H9 (cell line): ENCODE measurements at regions not wholly inside any gene's neighbourhood (a gene's known extent, or its start where the extent isn't known, plus 50 kb on each side); places are given as distances from the start of the nearest gene placed in this dataset.

Source experiments
- DNase-seq: peaks from one replicate; pipeline ENCODE4 v3.0.0-alpha.2; 2017
- H2AFZ ChIP-seq: one replicate; pipeline ENCODE4 v1.6.1; 2013; ENCODE audit warnings: mild to moderate bottlenecking, low read length, control low read depth, moderate library complexity
- H2AK5ac ChIP-seq: 2 replicates; pipeline ENCODE4 v1.6.1; 2013; ENCODE audit warnings: low read length, control low read depth, mixed read lengths; ENCODE audit not compliant: insufficient read length
- H2BK120ac ChIP-seq: one replicate; pipeline ENCODE4 v1.6.1; 2013; ENCODE audit warnings: low read depth, mild to moderate bottlenecking, low read length, control low read depth, inconsistent platforms; ENCODE audit not compliant: poor library complexity, severe bottlenecking
- H2BK12ac ChIP-seq: 2 replicates; pipeline ENCODE4 v1.6.1; 2013; ENCODE audit warnings: low read length, control low read depth, mixed read lengths, low read depth; ENCODE audit not compliant: insufficient read length
- H2BK15ac ChIP-seq: 2 replicates; pipeline ENCODE4 v1.6.1; 2013; ENCODE audit warnings: low read depth, low read length, control low read depth
- H2BK20ac ChIP-seq: one replicate; pipeline ENCODE4 v1.6.1; 2013; ENCODE audit warnings: low read depth, mild to moderate bottlenecking, low read length, control low read depth, inconsistent platforms; ENCODE audit not compliant: poor library complexity, severe bottlenecking
- H2BK5ac ChIP-seq: 2 replicates; pipeline ENCODE4 v1.6.1; 2013; ENCODE audit warnings: low read length, control low read depth, mixed read lengths; ENCODE audit not compliant: insufficient read length
- H3K14ac ChIP-seq: 2 replicates; pipeline ENCODE4 v1.6.1; 2013; ENCODE audit warnings: low read length, control low read depth; ENCODE audit not compliant: insufficient read depth
- H3K18ac ChIP-seq: 2 replicates; pipeline ENCODE4 v1.6.1; 2013; ENCODE audit warnings: low read depth, mild to moderate bottlenecking, mixed read lengths, low read length, control low read depth; ENCODE audit not compliant: insufficient read length
- H3K23ac ChIP-seq: 2 replicates; pipeline ENCODE4 v1.6.1; 2013; ENCODE audit warnings: low read length, control low read depth, mixed read lengths, low read depth; ENCODE audit not compliant: insufficient read length
- H3K23me2 ChIP-seq: 2 replicates; pipeline ENCODE4 v1.6.1; 2013; ENCODE audit warnings: low read depth, mild to moderate bottlenecking, mixed read lengths, low read length, control low read depth; ENCODE audit not compliant: insufficient read length, poor library complexity, severe bottlenecking
- H3K27ac ChIP-seq: 2 replicates; pipeline ENCODE4 v1.5.1; 2013; ENCODE audit warnings: low read length, control low read depth, mixed read lengths, low read depth; ENCODE audit not compliant: insufficient read length
- H3K27me3 ChIP-seq: 2 replicates; pipeline ENCODE4 v1.6.1; 2013; ENCODE audit warnings: low read length, control low read depth, inconsistent platforms; ENCODE audit not compliant: insufficient read depth
- H3K4ac ChIP-seq: 2 replicates; pipeline ENCODE4 v1.6.1; 2013; ENCODE audit warnings: low read depth, mild to moderate bottlenecking, control low read depth, inconsistent platforms, low read length, moderate library complexity
- H3K4me1 ChIP-seq: 2 replicates; pipeline ENCODE4 v1.6.1; 2013; ENCODE audit warnings: low read length, control low read depth, inconsistent platforms; ENCODE audit not compliant: insufficient read depth
- H3K4me2 ChIP-seq: 2 replicates; pipeline ENCODE4 v1.6.1; 2013; ENCODE audit warnings: low read length, control low read depth, mixed read lengths; ENCODE audit not compliant: insufficient read length, insufficient read depth
- H3K56ac ChIP-seq: 2 replicates; pipeline ENCODE4 v1.6.1; 2013; ENCODE audit warnings: low read depth, mild to moderate bottlenecking, mixed read lengths, low read length, control low read depth; ENCODE audit not compliant: insufficient read length
- H3K79me1 ChIP-seq: 2 replicates; pipeline ENCODE4 v1.6.1; 2013; ENCODE audit warnings: low read depth, mild to moderate bottlenecking, moderate library complexity, low read length, control low read depth, inconsistent platforms; ENCODE audit not compliant: insufficient read depth, poor library complexity, severe bottlenecking
- H3K79me2 ChIP-seq: 2 replicates; pipeline ENCODE4 v1.6.1; 2013; ENCODE audit warnings: low read length, control low read depth, inconsistent platforms; ENCODE audit not compliant: insufficient read depth
- H3K9ac ChIP-seq: 2 replicates; pipeline ENCODE4 v1.6.1; 2013; ENCODE audit warnings: low read length, control low read depth, mixed read lengths; ENCODE audit not compliant: insufficient read length; ENCODE audit errors: extremely low read depth
- H3K9me3 ChIP-seq: one replicate; pipeline ENCODE4 v1.6.1; 2013; ENCODE audit warnings: low read depth, low read length, inconsistent platforms; ENCODE audit not compliant: control insufficient read depth
- H3T11ph ChIP-seq: one replicate; pipeline ENCODE4 v1.6.1; 2013; ENCODE audit warnings: mild to moderate bottlenecking, low read length, control low read depth, inconsistent platforms
- H4K20me1 ChIP-seq: one replicate; pipeline ENCODE4 v1.6.1; 2013; ENCODE audit not compliant: control insufficient read depth, insufficient read length, insufficient read depth
- H4K5ac ChIP-seq: 2 replicates; pipeline ENCODE4 v1.6.1; 2013; ENCODE audit warnings: low read depth, mild to moderate bottlenecking, mixed read lengths, low read length, control low read depth; ENCODE audit not compliant: insufficient read length
- H4K8ac ChIP-seq: replicated peaks from 2 replicates; pipeline ENCODE4 v1.6.1; 2013; ENCODE audit warnings: low read length, control low read depth, mixed read lengths, low read depth; ENCODE audit not compliant: insufficient read length
- H4K91ac ChIP-seq: 2 replicates; pipeline ENCODE4 v1.6.1; 2013; ENCODE audit warnings: low read depth, mild to moderate bottlenecking, moderate library complexity, mixed read lengths, low read length, control low read depth; ENCODE audit not compliant: insufficient read length
- H3K27ac Mint-ChIP-seq, 3 experiments: 2 replicates in 2 of 3; 3 replicates in 1 of 3; pipeline ENCODE4 v1.8.0; 2020 to 2021; ENCODE audit warnings: mixed read lengths in 3 of 3, mild to moderate bottlenecking in 1 of 3, moderate library complexity in 1 of 3
- H3K27me3 Mint-ChIP-seq: 2 replicates; pipeline ENCODE4 v1.8.0; 2021; ENCODE audit warnings: low read depth, mild to moderate bottlenecking, moderate library complexity, mixed read lengths
- H3K36me3 Mint-ChIP-seq, 3 experiments: 2 replicates in 2 of 3; 3 replicates in 1 of 3; pipeline ENCODE4 v1.8.0; 2020 to 2021; ENCODE audit warnings: low read depth in 3 of 3, mixed read lengths in 3 of 3; ENCODE audit not compliant: insufficient read depth in 1 of 3
- H3K4me1 Mint-ChIP-seq, 2 experiments: 2 replicates each; pipeline ENCODE4 v1.8.0; 2020; ENCODE audit warnings: mixed read lengths in 2 of 2
- H3K4me3 Mint-ChIP-seq, 2 experiments: 2 replicates in 1 of 2; 3 replicates in 1 of 2; pipeline ENCODE4 v1.8.0; 2020 to 2021; ENCODE audit warnings: mild to moderate bottlenecking in 2 of 2, mixed read lengths in 2 of 2, moderate library complexity in 1 of 2
- H3K9me3 Mint-ChIP-seq, 2 experiments: 2 replicates in 1 of 2; 3 replicates in 1 of 2; pipeline ENCODE4 v1.8.0; 2020; ENCODE audit warnings: mild to moderate bottlenecking in 2 of 2, mixed read lengths in 2 of 2, moderate library complexity in 1 of 2
- CTCF ChIP-seq: fragments of 200-600 bp; sonication (generic); conservative IDR thresholded peaks from 3 replicates; pipeline ENCODE4 v1.8.0; 2021; ENCODE audit warnings: antibody characterized with exemption, mild to moderate bottlenecking
- WGBS: extraction: QIAGEN DNeasy Blood & Tissue Kit; methylation state at CpG from one replicate; pipeline ENCODE4 v1.1.7; 2013; ENCODE audit warnings: missing lambda C conversion rate, low lambda C conversion rate, mixed read lengths; ENCODE audit not compliant: insufficient read length; ENCODE audit errors: extremely low coverage; 5-methylcytosine and 5-hydroxymethylcytosine counted together

DNA sequence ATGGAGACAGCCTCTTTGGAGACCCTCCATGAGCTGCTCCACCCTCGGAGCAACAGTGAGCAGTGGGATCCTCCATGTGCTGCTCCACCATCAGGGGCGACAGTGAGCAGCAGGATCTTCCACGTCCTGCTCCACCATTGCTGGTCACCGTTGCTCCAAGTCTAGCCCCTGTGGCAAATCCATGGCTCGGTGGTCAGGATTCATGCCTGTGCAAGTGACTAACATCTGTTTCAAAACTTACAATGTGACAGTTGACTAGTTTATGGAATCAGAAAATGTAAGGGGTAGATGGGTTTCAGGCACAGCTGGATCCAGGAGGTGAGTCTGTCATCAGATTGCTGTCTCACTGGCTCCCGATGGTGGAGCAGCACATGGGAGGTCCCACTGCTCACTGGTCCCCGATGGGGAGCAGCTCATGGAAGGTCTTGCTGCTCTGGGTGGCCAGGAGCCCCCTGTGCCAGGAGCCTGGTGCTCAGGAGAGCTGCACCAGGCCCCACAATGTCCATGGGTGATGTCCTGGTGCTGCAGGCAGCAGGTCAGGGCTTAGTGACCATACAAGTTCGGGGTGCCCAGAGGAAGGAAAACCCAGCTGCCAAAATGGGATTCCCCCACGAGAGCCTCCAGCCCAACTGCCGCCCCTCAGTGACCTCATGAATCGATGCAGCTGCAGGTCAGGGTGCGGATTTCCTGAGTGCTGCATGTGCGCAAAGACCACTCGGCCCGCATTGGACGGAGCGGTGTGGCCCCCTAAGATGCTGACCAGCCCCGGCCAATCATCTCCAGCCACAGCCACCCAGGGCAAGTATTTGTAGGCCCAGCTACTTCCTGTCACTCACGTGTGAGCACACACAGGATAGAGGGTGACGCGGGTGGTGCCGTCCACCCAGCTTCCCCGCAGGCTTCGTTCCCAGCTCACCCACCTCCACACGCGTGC, 116.5 kb upstream of the OTOS start:
- no peaks in the 10 kb centered on the region for H3K23me2 ChIP-seq
- H3K4me3 Mint-ChIP-seq = no peak overlapping the region
- peaks cover 0 to 7% (median 6%) of the 10 kb centered on the region in 3 experiments; a peak in 6 of 7 replicates for H3K36me3 Mint-ChIP-seq
- no peak overlapping the region for H3T11ph ChIP-seq
- H3K23ac ChIP-seq = no peak overlapping the region
- H3K4me1 Mint-ChIP-seq = peaks cover 8 to 13% of the 10 kb centered on the region in 2 experiments
- H3K56ac ChIP-seq = no peak overlapping the region
- H3K4me2 ChIP-seq = no peak overlapping the region
- no peaks in the 10 kb centered on the region for H3K4me1 ChIP-seq
- TF ChIP-seq CTCF = 0 out of 3 replicates have a peak, but pooled peaks have one; percentile 27
- no peak overlapping the region for H2BK120ac ChIP-seq
- H3K27ac ChIP-seq = no peak overlapping the region
- H3K9me3 Mint-ChIP-seq = peaks cover 13 to 24% of the 10 kb centered on the region in 2 experiments
- H3K27ac Mint-ChIP-seq = no peak overlapping the region
- peaks cover 30% of the 10 kb centered on the region for H3K27me3 Mint-ChIP-seq
- no peak overlapping the region for H4K5ac ChIP-seq
- H3K18ac ChIP-seq = no peak overlapping the region
- no peak overlapping the region for H2BK15ac ChIP-seq
- H4K91ac ChIP-seq = no peak overlapping the region
- peak; percentile 26 for DNase-seq
- no peak overlapping the region for H2BK20ac ChIP-seq
- WGBS = no CpG with 5 or more reads among the region's 26 CpGs
- no peak overlapping the region for H4K8ac ChIP-seq
- H3K14ac ChIP-seq = no peak overlapping the region
- H3K9ac ChIP-seq = no peak overlapping the region
- no peak overlapping the region for H3K4ac ChIP-seq
- H2AK5ac ChIP-seq = no peak overlapping the region
- H4K20me1 ChIP-seq = no peaks in the 10 kb centered on the region
- H3K27me3 ChIP-seq = no peaks in the 10 kb centered on the region
- no peak overlapping the region for H2AFZ ChIP-seq
- H3K79me2 ChIP-seq = no peaks in the 10 kb centered on the region
- no peak overlapping the region for H2BK12ac ChIP-seq
- H3K9me3 ChIP-seq = no peaks in the 10 kb centered on the region
- H2BK5ac ChIP-seq = no peak overlapping the region
- H3K79me1 ChIP-seq = no peaks in the 10 kb centered on the region
